ENCODE measurements at regions not wholly inside any gene's neighbourhood (a gene's known extent, or its start where the extent isn't known, plus 50 kb on each side); places are given as distances from the start of the nearest gene placed in this dataset.

- no peak for DNase-seq (ENCODE audit: low spot score)
Observed at GRCh38 chr9:13896922-13897835, 416.8 kb downstream of the NFIB start.

DNA sequence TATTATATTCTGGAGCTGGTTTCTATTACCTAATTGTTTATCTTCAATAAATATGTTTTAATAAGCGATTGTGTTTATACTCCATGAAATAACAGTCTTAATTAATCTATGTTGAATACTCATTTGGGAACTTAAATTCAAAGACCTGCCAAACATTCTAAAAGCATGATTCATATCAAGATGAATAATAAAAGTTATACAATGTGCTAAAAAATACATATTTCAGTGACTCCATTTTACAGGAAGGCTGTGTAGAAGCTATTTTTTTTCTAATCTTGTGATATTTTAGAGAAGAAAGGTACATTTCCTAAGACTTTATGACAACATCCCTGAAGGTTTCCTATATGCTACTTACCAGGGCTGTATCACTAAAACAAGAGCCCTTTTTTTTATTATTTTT, 417.9 kb downstream of the NFIB start:
- DNase-seq (ENCODE audit: low spot score) = no peak

GRCh38 chr9:13885258-13885657, 428.7 kb downstream of the NFIB start:
- DNase-seq (ENCODE audit: low spot score) = no peak

DNA sequence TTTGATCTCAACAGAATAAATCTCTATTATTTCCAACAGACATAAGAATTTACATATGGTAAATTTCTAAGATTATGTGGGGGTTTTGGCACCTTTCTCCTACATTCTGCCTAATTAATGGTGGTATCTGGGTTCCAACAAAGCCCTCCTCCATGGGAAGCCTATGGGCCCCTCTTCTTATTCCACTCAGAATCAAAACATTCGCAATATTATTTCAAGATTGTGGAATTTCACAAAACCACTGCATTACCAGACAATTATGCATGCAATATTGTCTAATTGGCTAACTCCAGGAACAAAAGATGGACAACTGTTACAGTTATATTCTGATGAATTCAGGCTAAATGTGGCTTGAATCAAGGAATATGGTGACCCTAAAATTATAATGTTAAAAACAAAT, 434.0 kb downstream of the NFIB start:
- no peak for DNase-seq (ENCODE audit: low spot score)

- DNase-seq (ENCODE audit: low spot score) = no peak
Observed at GRCh38 chr9:13879011-13879410, 434.9 kb downstream of the NFIB start.

DNA sequence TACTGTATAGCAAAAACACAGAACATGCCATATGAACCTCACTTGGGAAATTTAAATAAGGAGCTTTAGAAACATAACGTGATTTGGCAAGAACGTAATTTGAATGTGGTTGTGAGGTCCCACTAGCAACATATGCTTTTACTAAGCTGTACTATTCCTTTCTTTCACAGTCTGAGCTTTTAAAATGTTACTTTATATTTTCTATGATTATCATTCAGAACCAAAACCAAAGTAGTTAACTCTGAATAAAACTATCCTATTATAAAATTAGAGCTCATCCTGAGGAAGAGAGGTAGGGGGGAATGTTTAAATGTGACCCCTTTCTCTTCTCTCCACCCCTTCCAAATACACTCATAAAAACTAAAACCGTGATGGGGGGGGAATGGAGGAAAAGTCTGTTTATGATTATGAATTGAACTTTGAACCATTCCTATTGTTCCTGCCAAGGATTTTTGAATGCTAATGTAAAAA, 435.7 kb downstream of the NFIB start:
- no peak for DNase-seq (ENCODE audit: low spot score)

- no peak for DNase-seq (ENCODE audit: low spot score)
Observed at GRCh38 chr9:13876741-13877140, 437.2 kb downstream of the NFIB start.

GRCh38 chr9:13873203-13873602, 440.7 kb downstream of the NFIB start:
- DNase-seq (ENCODE audit: low spot score) = no peak

GRCh38 chr9:13868336-13868735, 445.6 kb downstream of the NFIB start:
- DNase-seq (ENCODE audit: low spot score) = no peak

DNA sequence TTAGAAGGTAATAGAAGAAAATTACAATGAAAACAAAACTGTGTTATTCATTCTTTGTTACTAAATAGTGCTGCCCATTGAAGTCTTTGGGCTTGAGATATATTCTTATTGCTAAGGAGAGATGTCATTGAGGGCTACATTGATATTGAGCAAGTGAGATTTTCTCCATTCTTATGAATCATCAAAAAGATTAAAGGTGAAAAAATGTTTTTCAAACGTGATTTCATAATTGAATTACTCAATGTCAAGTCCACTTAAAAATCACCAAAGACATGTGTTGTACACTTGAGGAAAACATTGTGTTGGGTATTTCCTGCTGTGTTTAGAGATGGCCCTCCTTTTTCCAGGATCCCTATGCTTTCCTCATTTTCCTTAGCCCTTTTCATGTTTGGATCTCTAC, 448.1 kb downstream of the NFIB start:
- no peak for DNase-seq (ENCODE audit: low spot score)

GRCh38 chr9:13863112-13863511, 450.8 kb downstream of the NFIB start:
- DNase-seq (ENCODE audit: low spot score) = no peak

DNA sequence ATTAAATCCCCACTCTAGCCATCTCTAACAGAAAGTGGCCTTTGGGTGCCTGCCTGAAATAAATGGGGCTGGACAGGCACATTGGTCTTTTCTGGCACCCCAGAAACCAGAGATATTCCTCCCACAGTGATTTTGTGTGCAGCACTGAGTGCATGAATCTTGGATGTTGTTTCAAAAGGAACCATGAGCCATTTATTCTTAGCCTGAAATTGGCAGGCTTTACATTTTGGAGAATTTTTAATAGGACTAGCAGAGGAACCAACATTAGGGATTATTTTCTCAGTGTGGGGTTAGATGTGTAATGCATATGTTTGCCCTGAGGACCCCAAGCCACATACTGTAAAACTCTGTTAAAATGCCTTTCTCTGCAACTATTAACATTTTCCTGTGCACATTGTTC, 451.3 kb downstream of the NFIB start:
- DNase-seq (ENCODE audit: low spot score) = no peak

DNA sequence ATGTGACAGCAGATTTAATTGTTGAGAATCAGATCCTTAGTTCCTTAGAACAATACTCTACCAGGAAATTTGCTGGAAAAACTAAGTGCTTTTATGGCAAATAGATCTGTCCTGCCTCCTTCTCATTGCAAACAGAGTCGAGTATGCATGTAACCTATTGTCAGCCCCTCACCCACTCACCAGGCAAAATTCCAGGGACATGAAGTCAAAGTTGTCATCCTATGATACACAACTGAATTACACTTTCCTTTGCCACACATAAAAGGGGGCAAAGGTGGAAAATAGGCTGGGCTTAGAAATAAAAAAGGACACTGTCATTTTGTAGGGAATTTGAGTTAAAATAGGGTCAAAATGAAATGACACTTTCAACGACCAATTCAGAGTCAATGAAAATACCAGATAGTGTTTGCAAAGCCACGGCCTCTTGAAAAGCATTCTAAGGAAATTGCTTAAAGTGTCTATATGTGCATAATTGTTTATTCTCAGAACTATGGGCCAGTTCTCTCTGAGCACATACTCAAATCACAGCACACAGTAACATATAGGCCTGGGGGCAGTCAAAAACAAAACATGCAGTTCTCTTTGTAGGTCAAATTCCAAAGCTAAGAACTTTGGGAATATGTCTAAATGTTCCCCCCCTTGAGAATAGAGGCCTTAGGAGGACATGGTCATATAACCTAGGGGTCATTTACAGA, 452.8 kb downstream of the NFIB start:
- no peak for DNase-seq (ENCODE audit: low spot score)

- no peak for DNase-seq (ENCODE audit: low spot score)
Observed at GRCh38 chr9:13860019-13860418, 453.9 kb downstream of the NFIB start.

DNA sequence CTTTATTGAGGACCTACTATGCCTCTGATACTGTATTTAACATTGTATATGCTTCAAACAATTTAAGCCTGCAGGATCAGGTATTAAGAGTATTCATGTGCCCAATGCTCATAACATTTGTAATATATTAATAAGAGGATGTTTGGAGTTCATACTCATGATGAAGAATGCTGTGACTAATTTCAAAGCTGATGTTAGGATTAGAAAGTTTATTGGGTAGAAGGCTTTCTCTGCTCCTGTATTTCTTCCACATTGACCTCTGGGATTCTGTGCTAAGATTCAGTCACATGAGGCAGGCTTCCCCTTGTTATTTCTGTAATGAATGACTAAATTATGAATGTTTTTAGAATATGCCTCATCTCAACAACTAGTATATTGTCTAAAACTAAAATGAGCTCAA, 456.4 kb downstream of the NFIB start:
- DNase-seq (ENCODE audit: low spot score) = no peak

- DNase-seq (ENCODE audit: low spot score) = no peak
Observed at GRCh38 chr9:13847270-13847669, 466.7 kb downstream of the NFIB start.

- no peak for DNase-seq (ENCODE audit: low spot score)
Observed at GRCh38 chr9:13845460-13845859, 468.5 kb downstream of the NFIB start.

- no peak for DNase-seq (ENCODE audit: low spot score)
Observed at GRCh38 chr9:13841746-13842462, 472.0 kb downstream of the NFIB start.

GRCh38 chr9:13832446-13832845, 481.5 kb downstream of the NFIB start:
- DNase-seq (ENCODE audit: low spot score) = no peak

- no peak for DNase-seq (ENCODE audit: low spot score)
Observed at GRCh38 chr9:13823026-13823425, 490.9 kb downstream of the NFIB start.

DNA sequence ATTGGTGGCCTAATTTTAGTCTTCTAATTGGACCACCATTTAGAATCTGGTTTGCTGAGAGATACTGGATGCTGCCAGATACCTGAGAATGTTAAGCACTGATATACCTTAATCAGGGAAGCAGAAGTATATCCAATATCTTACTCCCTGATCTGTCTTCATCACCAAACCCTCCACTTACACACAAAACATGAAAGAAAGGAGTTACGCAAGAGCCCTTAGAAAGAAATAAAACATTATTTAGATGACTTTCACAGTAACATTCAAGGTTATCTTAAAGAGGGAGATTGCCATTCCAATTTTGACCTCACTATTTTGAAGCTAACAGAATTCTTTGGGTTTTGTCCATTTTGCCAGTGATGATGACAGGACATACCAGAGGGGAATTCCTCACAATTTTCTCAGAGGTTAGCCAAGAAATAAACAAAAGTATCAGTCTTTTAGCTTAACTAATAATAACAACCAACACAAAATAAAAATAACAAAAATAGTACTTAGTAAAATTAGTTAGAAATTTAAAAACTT, 496.1 kb downstream of the NFIB start:
- no peak for DNase-seq (ENCODE audit: low spot score)

DNA sequence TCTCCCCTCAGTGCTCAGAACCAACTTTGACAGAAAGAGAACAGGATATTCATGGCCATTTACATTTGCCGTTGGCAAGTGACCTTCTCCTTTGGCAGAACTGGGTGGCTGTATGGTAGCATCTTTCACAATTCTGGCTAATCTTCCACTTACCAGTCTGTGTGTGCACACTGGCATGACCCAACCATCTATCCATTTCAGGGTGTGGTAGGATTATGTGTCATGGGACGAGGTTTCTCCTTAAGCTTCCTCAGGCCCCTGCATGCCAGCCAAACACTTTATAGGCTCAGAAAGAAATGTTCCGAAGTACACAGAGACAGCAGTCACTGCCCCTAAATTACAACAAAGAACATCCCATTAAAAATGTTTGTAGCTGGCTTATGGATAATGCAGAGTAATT, 497.1 kb downstream of the NFIB start:
- no peak for DNase-seq (ENCODE audit: low spot score)

Measured in ecto neural progenitor cell (in vitro differentiated cells).